ENCODE measurements at regions not wholly inside any gene's neighbourhood (a gene's known extent, or its start where the extent isn't known, plus 50 kb on each side); places are given as distances from the start of the nearest gene placed in this dataset.

DNA sequence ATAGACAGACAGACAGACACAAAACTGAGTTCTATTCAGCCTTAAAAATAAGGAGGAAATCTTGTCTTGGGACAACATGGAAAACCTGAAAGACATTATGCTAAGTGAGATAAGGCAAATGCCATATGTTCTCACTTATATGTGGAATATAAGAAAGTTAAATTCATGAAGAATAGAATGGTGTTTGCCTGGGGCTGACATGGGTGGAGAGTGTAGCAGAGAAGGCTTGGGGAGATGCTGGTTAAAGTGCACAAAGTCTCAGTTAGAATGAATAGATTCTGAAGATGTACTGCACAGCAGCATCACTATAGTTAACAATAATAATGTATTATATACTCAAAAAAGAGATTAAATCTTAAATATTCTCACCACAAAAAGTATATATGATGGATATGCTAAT is 355.5 kb downstream of the LRRIQ3 start:
- TF ChIP-seq EZH2phosphoT487 (IDR thresholded peaks at IDR 0.05; ENCODE audit: low read length) (no peak), EZH2 (optimal IDR thresholded peaks at IDR 0.05; ENCODE audit: low read depth, low read length) (no peak)
- TF ChIP-seq, protein P1, sequence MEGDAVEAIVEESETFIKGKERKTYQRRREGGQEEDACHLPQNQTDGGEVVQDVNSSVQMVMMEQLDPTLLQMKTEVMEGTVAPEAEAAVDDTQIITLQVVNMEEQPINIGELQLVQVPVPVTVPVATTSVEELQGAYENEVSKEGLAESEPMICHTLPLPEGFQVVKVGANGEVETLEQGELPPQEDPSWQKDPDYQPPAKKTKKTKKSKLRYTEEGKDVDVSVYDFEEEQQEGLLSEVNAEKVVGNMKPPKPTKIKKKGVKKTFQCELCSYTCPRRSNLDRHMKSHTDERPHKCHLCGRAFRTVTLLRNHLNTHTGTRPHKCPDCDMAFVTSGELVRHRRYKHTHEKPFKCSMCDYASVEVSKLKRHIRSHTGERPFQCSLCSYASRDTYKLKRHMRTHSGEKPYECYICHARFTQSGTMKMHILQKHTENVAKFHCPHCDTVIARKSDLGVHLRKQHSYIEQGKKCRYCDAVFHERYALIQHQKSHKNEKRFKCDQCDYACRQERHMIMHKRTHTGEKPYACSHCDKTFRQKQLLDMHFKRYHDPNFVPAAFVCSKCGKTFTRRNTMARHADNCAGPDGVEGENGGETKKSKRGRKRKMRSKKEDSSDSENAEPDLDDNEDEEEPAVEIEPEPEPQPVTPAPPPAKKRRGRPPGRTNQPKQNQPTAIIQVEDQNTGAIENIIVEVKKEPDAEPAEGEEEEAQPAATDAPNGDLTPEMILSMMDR (IDR thresholded peaks at IDR 0.05; ENCODE audit: low read length), result no peak
